ENCODE measurements at regions not wholly inside any gene's neighbourhood (a gene's known extent, or its start where the extent isn't known, plus 50 kb on each side); places are given as distances from the start of the nearest gene placed in this dataset.

GRCh38 chr10:2918489-2918888 lies 148.9 kb upstream of the PFKP start:
- no peak for TF ChIP-seq CTCF (IDR thresholded peaks at IDR 0.05)
- no peak overlapping the region for H3K27ac ChIP-seq
- no peak overlapping the region for H3K4me3 ChIP-seq
- intact Hi-C loops (cut with DNase I), result no loop called here
- no peak for DNase-seq
- no peaks in the 10 kb centered on the region for H3K36me3 ChIP-seq
- H3K27me3 ChIP-seq, result peaks cover 0 to 15% of the 10 kb centered on the region in 2 donors
- no peaks in the 10 kb centered on the region for H3K9me3 ChIP-seq
- no peaks in the 10 kb centered on the region for H3K4me1 ChIP-seq
- no peak for ATAC-seq

- Histone ChIP-seq H3K9me3 (no peaks in the 10 kb centered on the region), H3K27me3 (peaks cover 0 to 16% of the 10 kb centered on the region in 2 donors), H3K4me1 (no peaks in the 10 kb centered on the region), H3K4me3 (no peak overlapping the region), H3K27ac (no peak overlapping the region), H3K36me3 (no peaks in the 10 kb centered on the region)
- ATAC-seq, result no peak
- TF ChIP-seq CTCF (IDR thresholded peaks at IDR 0.05), result no peak
- intact Hi-C loops (cut with DNase I), result no loop called here
- no peak for DNase-seq
Observed at GRCh38 chr10:2917926-2918325, 149.4 kb upstream of the PFKP start.

- H3K4me1 ChIP-seq, result no peaks in the 10 kb centered on the region
- no peaks in the 10 kb centered on the region for H3K9me3 ChIP-seq
- intact Hi-C loops (cut with DNase I), result no loop called here
- no peak overlapping the region for H3K27ac ChIP-seq
- DNase-seq, result no peak
- TF ChIP-seq CTCF (IDR thresholded peaks at IDR 0.05), result no peak
- H3K36me3 ChIP-seq, result no peaks in the 10 kb centered on the region
- H3K27me3 ChIP-seq, result peaks cover 0 to 6% of the 10 kb centered on the region in 2 donors
- no peak for ATAC-seq
- H3K4me3 ChIP-seq, result no peak overlapping the region
Observed at GRCh38 chr10:2915412-2915811, 151.9 kb upstream of the PFKP start.

GRCh38 chr10:2914741-2915140 lies 152.6 kb upstream of the PFKP start:
- intact Hi-C loops (cut with DNase I), result no loop called here
- peaks cover 0 to 6% of the 10 kb centered on the region in 2 donors for H3K27me3 ChIP-seq
- no peak overlapping the region for H3K4me3 ChIP-seq
- no peak for ATAC-seq
- H3K9me3 ChIP-seq, result no peaks in the 10 kb centered on the region
- DNase-seq, result no peak
- H3K27ac ChIP-seq, result no peak overlapping the region
- no peaks in the 10 kb centered on the region for H3K4me1 ChIP-seq
- H3K36me3 ChIP-seq, result no peaks in the 10 kb centered on the region
- no peak for TF ChIP-seq CTCF (IDR thresholded peaks at IDR 0.05)

GRCh38 chr10:2913474-2913873 lies 153.9 kb upstream of the PFKP start:
- DNase-seq, result peak in 1 of 4 donors; percentile 20

More at GRCh38 chr10:2913474-2913873, 153.9 kb upstream of the PFKP start:
- intact Hi-C loops (cut with DNase I), result no loop called here
- Histone ChIP-seq H3K36me3 (no peaks in the 10 kb centered on the region), H3K27ac (no peak overlapping the region), H3K27me3 (peaks cover 0 to 6% of the 10 kb centered on the region in 2 donors), H3K4me3 (no peak overlapping the region), H3K9me3 (no peaks in the 10 kb centered on the region), H3K4me1 (no peaks in the 10 kb centered on the region)
- ATAC-seq, result peak; percentile 50
- TF ChIP-seq CTCF (IDR thresholded peaks at IDR 0.05), result no peak
